ENCODE measurements at regions not wholly inside any gene's neighbourhood (a gene's known extent, or its start where the extent isn't known, plus 50 kb on each side); places are given as distances from the start of the nearest gene placed in this dataset.

DNA sequence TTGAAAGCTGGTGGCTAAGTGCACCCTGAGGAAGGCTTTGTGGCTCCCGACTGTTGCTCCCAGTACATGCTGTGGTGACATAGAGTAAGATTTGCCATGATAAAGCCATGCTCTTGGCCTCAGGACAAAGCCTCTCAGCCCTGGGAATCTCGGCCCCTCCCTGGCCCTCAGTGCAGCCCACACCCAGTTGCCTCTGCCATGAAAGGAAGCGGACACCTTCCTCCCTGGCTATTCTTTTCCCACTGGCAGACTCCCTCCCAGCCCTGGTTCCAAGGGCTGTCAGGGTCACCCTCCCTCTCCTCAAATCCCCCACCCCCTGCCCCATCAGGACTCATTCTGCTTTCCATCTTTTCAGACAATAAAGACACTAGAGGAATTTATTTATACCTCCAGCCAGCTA lies 119.8 kb upstream of the NEO1 start:
- FAIRE-seq (no peak), DNase-seq (ENCODE audit: insufficient read length, low spot score) (no peak)
- TF ChIP-seq CTCF (IDR thresholded peaks at IDR 0.05; ENCODE audit: insufficient read depth, missing control alignments): no peak

- TF ChIP-seq CTCF (IDR thresholded peaks at IDR 0.05; ENCODE audit: insufficient read depth, missing control alignments): no peak
- FAIRE-seq: no peak
- no peak for DNase-seq (ENCODE audit: insufficient read length, low spot score)
Measured at GRCh38 chr15:72927451-72927850, 124.8 kb upstream of the NEO1 start.

- FAIRE-seq: no peak
- TF ChIP-seq CTCF (IDR thresholded peaks at IDR 0.05; ENCODE audit: insufficient read depth, missing control alignments): no peak
- no peak for DNase-seq (ENCODE audit: insufficient read length, low spot score)
Measured at GRCh38 chr15:72925661-72926060, 126.6 kb upstream of the NEO1 start.

DNA sequence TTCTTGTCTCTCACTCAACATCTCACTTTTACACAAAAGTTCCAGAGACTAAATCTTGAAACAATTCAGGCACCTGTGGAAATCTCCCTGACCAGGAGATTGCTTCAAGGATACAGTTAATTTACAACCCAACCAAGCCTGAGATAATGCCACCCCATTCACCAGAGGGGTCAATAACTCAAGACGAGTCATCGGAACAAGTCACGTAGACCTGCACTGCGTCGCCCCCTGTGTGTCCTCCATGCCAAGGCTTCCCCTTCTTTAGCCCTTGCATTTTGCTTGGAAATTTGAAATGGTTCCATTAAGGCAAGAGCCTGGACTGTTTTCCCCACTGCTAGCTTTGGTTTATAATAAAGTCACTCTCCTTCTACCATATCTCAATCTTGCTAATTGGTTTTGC lies 129.0 kb upstream of the NEO1 start:
- FAIRE-seq (no peak), DNase-seq (ENCODE audit: insufficient read length, low spot score) (no peak)
- TF ChIP-seq CTCF (IDR thresholded peaks at IDR 0.05; ENCODE audit: insufficient read depth, missing control alignments): no peak

GRCh38 chr15:72920551-72920950 lies 131.7 kb upstream of the NEO1 start:
- TF ChIP-seq CTCF (IDR thresholded peaks at IDR 0.05; ENCODE audit: insufficient read depth, missing control alignments): no peak
- DNase-seq (ENCODE audit: insufficient read length, low spot score) (no peak), FAIRE-seq (no peak)

DNA sequence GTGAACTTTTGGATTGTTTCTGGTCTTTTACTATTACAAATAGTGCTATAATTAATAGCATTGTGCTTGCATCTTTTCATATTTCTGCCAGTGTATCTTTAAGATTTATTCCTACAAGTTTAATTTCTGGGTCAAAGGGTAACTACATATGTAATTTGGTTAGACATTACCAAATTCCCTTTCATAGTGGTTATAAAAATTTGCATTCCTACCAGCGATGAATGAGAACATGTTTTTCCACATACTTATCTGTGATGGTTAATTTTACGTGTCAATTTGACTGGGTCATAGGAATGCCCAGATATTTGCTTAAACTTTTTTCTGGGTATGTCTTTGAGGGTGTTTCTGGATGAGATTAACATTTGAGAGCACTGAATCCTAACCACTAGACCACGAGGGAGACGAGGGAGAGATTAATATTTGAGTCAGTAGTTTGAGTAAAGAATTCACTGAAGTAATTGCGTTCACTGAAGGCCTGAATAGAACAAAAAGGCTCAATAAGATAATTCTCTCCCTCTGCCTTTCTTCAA lies 132.3 kb upstream of the NEO1 start:
- TF ChIP-seq CTCF (IDR thresholded peaks at IDR 0.05; ENCODE audit: insufficient read depth, missing control alignments): no peak
- DNase-seq (ENCODE audit: insufficient read length, low spot score) (no peak), FAIRE-seq (no peak)

GRCh38 chr15:72916897-72917296 lies 133.3 kb upstream of the ADPGK start:
- no peak for FAIRE-seq
- TF ChIP-seq CTCF (IDR thresholded peaks at IDR 0.05; ENCODE audit: insufficient read depth, missing control alignments): no peak

More at GRCh38 chr15:72916897-72917296, 133.3 kb upstream of the ADPGK start:
- DNase-seq (ENCODE audit: insufficient read length, low spot score): no peak

Data from D721Med (cell line).